PC-9 (cell line): ENCODE measurements at regions not wholly inside any gene's neighbourhood (a gene's known extent, or its start where the extent isn't known, plus 50 kb on each side); places are given as distances from the start of the nearest gene placed in this dataset.

ENCODE experiments used
- EZH2 ChIP-seq: fragments of 200-600 bp; sonication (generic); IDR thresholded peaks from 2 replicates; pipeline ENCODE4 v1.8.0; 2017; ENCODE audit warnings: antibody characterized with exemption, low read depth
- TF ChIP-seq, protein P1 (sequence below): fragments of 200-600 bp; sonication (generic); conservative IDR thresholded peaks from 2 replicates; pipeline ENCODE4 v1.6.1; 2017; ENCODE audit warnings: mixed run types, antibody characterized with exemption, mild to moderate bottlenecking, moderate library complexity

DNA sequence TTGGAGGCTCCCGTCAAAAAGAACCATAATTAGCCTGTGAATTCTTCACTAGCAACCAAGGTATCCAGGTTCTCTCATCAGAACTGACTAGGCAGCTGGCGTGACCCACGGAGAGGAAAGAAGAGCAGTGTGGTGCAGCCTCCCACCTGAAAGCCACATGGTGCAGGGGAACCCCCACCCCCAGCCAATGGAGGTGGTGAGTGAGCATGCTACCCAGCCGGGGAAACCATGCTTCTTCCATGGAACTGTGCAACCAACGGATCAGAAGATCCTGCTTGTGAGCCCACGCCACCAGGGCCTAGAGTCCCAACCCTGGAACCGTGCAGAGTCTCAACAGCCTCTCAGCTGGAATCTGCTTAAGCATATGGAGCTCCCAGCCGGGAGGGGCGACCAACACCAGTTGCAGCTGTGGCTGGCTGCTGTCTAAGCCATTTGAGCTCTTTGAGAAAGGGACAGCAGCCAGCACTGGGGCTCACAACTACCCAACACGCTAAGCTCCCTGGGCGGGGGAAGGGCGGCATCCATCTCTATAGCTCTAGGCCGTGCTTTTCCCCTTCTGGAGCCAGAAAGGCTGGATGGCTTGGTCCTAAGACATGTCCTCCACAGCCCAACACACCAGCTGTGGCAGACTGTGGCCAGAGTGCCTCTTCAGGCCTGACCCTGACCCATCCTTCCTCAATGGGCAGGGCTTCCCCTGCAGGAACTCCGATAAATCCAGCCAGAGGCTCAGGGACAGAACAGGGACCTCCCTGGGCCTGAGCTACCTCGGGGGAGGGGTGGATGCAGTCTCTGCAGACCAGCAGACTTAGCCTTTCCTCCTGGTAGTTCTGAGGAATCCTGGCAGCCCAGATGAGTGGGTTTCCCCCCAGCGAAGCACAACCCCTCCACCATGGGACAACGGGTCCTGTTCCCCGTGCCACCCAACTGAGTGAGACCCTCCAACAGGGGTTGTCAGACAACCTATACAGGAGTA is 151.4 kb upstream of the NXPH2 start:
- TF ChIP-seq EZH2: no peak
- TF ChIP-seq, protein P1, sequence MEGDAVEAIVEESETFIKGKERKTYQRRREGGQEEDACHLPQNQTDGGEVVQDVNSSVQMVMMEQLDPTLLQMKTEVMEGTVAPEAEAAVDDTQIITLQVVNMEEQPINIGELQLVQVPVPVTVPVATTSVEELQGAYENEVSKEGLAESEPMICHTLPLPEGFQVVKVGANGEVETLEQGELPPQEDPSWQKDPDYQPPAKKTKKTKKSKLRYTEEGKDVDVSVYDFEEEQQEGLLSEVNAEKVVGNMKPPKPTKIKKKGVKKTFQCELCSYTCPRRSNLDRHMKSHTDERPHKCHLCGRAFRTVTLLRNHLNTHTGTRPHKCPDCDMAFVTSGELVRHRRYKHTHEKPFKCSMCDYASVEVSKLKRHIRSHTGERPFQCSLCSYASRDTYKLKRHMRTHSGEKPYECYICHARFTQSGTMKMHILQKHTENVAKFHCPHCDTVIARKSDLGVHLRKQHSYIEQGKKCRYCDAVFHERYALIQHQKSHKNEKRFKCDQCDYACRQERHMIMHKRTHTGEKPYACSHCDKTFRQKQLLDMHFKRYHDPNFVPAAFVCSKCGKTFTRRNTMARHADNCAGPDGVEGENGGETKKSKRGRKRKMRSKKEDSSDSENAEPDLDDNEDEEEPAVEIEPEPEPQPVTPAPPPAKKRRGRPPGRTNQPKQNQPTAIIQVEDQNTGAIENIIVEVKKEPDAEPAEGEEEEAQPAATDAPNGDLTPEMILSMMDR: no peak
